GM23338 (cell line): ENCODE measurements at regions not wholly inside any gene's neighbourhood (a gene's known extent, or its start where the extent isn't known, plus 50 kb on each side); places are given as distances from the start of the nearest gene placed in this dataset.

Experiments used
- ATAC-seq: fragments of 200-7000 bp; cut with Tn5 transposase; 3 replicates; pipeline ENCODE4 v1.9.1; 2020
- DNase-seq: peaks from one replicate; pipeline ENCODE4 v3.0.0-alpha.2; 2015; ENCODE audit warnings: low spot score
- H2AFZ ChIP-seq: fragments of 200-600 bp; sonication (generic); 2 replicates; pipeline ENCODE4 v1.8.0; 2016; ENCODE audit warnings: antibody characterized with exemption, mild to moderate bottlenecking, moderate library complexity
- H3F3A ChIP-seq: fragments of 200-600 bp; sonication (generic); replicated peaks from 2 replicates; pipeline ENCODE4 v1.8.0; 2017; ENCODE audit warnings: antibody characterized with exemption, mixed run types, low read depth
- H3K27ac ChIP-seq: fragments of 200-600 bp; sonication (generic); 2 replicates; pipeline ENCODE4 v1.6.1; 2016; ENCODE audit warnings: low read depth
- H3K27me3 ChIP-seq: fragments of 200-600 bp; sonication (generic); 2 replicates; pipeline ENCODE4 v1.8.0; 2016; ENCODE audit warnings: mild to moderate bottlenecking, mixed run types, moderate library complexity; ENCODE audit not compliant: insufficient read depth
- H3K36me3 ChIP-seq: fragments of 200-600 bp; sonication (generic); 2 replicates; pipeline ENCODE4 v1.8.0; 2016; ENCODE audit warnings: mild to moderate bottlenecking; ENCODE audit not compliant: insufficient read depth
- H3K4me1 ChIP-seq: fragments of 200-600 bp; sonication (generic); 2 replicates; pipeline ENCODE4 v1.8.0; 2016; ENCODE audit warnings: mild to moderate bottlenecking, moderate library complexity; ENCODE audit not compliant: insufficient read depth
- H3K4me2 ChIP-seq: fragments of 200-600 bp; sonication (generic); 2 replicates; pipeline ENCODE4 v1.7.1; 2017; ENCODE audit warnings: mixed run types
- H3K4me3 ChIP-seq: fragments of 200-600 bp; sonication (generic); 2 replicates; pipeline ENCODE4 v1.6.1; 2016; ENCODE audit warnings: mixed run types
- H3K79me2 ChIP-seq: fragments of 200-600 bp; sonication (generic); replicated peaks from 2 replicates; pipeline ENCODE4 v1.8.0; 2017; ENCODE audit warnings: mild to moderate bottlenecking; ENCODE audit not compliant: insufficient read depth
- H3K9me2 ChIP-seq: fragments of 200-600 bp; sonication (generic); 2 replicates; pipeline ENCODE4 v1.8.0; 2017; ENCODE audit not compliant: insufficient read depth
- H4K20me1 ChIP-seq: fragments of 200-600 bp; sonication (generic); replicated peaks from 2 replicates; pipeline ENCODE4 v1.8.0; 2017; ENCODE audit warnings: mild to moderate bottlenecking; ENCODE audit not compliant: insufficient read depth
- H3K27ac Mint-ChIP-seq: 2 replicates; pipeline ENCODE4 v1.8.0; 2020; ENCODE audit warnings: inconsistent platforms, mild to moderate bottlenecking, moderate library complexity, mixed read lengths
- H3K27me3 Mint-ChIP-seq: 3 replicates; pipeline ENCODE4 v1.8.0; 2022; ENCODE audit warnings: low read depth, mild to moderate bottlenecking, moderate library complexity, mixed read lengths, inconsistent platforms; ENCODE audit not compliant: insufficient read depth, poor library complexity
- H3K36me3 Mint-ChIP-seq: 3 replicates; pipeline ENCODE4 v1.8.0; 2021; ENCODE audit warnings: low read depth, mild to moderate bottlenecking, inconsistent platforms, moderate library complexity, mixed read lengths
- H3K4me1 Mint-ChIP-seq: 3 replicates; pipeline ENCODE4 v1.8.0; 2020; ENCODE audit warnings: mild to moderate bottlenecking, inconsistent platforms, mixed read lengths
- H3K4me3 Mint-ChIP-seq: 3 replicates; pipeline ENCODE4 v1.8.0; 2021; ENCODE audit warnings: moderate library complexity, mild to moderate bottlenecking, inconsistent platforms, mixed read lengths
- H3K9me3 Mint-ChIP-seq: 3 replicates; pipeline ENCODE4 v1.8.0; 2020; ENCODE audit warnings: moderate library complexity, mild to moderate bottlenecking, inconsistent platforms, mixed read lengths
- ETS1 ChIP-seq: IDR thresholded peaks from 2 replicates; pipeline ENCODE4 v1.6.1; 2016; ENCODE audit warnings: antibody characterized with exemption
- EZH2 ChIP-seq: fragments of 200-600 bp; sonication (generic); IDR thresholded peaks from one replicate; pipeline ENCODE4 v1.8.0; 2017; ENCODE audit warnings: antibody characterized with exemption, mild to moderate bottlenecking, low read depth; ENCODE audit not compliant: unreplicated experiment
- EZH2phosphoT487 ChIP-seq: fragments of 200-600 bp; sonication (generic); IDR thresholded peaks from one replicate; pipeline ENCODE4 v1.8.1; 2018; ENCODE audit warnings: antibody characterized with exemption; ENCODE audit not compliant: unreplicated experiment
- JUNB ChIP-seq: IDR thresholded peaks from one replicate; pipeline ENCODE4 v1.6.1; 2016; ENCODE audit warnings: antibody characterized with exemption; ENCODE audit not compliant: unreplicated experiment
- NANOG ChIP-seq: IDR thresholded peaks from 2 replicates; pipeline ENCODE4 v1.6.1; 2016; ENCODE audit warnings: antibody characterized with exemption, borderline replicate concordance
- POLR2AphosphoS5 ChIP-seq: IDR thresholded peaks from 2 replicates; pipeline ENCODE4 v1.6.1; 2016; ENCODE audit warnings: antibody characterized with exemption, low read depth
- REST ChIP-seq: IDR thresholded peaks from one replicate; pipeline ENCODE4 v1.6.1; 2018; ENCODE audit warnings: antibody characterized with exemption; ENCODE audit not compliant: unreplicated experiment
- STAT1 ChIP-seq: IDR thresholded peaks from one replicate; pipeline ENCODE4 v1.6.1; 2016; ENCODE audit warnings: antibody characterized with exemption; ENCODE audit not compliant: unreplicated experiment
- ZNF114 ChIP-seq: fragments of 250-450 bp; sonication (Bioruptor Pico); IDR thresholded peaks from 2 replicates; pipeline ENCODE4 v1.5.0; 2020; ENCODE audit warnings: mild to moderate bottlenecking, moderate library complexity
- ZNF331 ChIP-seq: fragments of 250-450 bp; sonication (Bioruptor Pico); IDR thresholded peaks from 2 replicates; pipeline ENCODE4 v1.5.0; 2020; ENCODE audit warnings: low read depth, mild to moderate bottlenecking, moderate library complexity

- H3K4me2 ChIP-seq, result no peak overlapping the region
- no peak overlapping the region; the same call in 1 of the 2 replicates for H3K27ac Mint-ChIP-seq
Observed at GRCh38 chr18:51523671-51524070, 326.2 kb upstream of the MEX3C start.

GRCh38 chr18:51525453-51526225 lies 328.2 kb upstream of the MEX3C start:
- H3K4me2 ChIP-seq, result no peak overlapping the region
- no peak overlapping the region for H2AFZ ChIP-seq
- peaks cover 9% of the 10 kb centered on the region for H3K4me1 ChIP-seq
- no peaks in the 10 kb centered on the region for H3K36me3 ChIP-seq
- no peaks in the 10 kb centered on the region for H3F3A ChIP-seq
- ATAC-seq (no peak), DNase-seq (no peak)
- no peaks in the 10 kb centered on the region for H3K27me3 ChIP-seq
- Mint-ChIP-seq H3K27me3 (peaks cover 10% of the 10 kb centered on the region), H3K36me3 (no peaks in the 10 kb centered on the region), H3K4me3 (no peak overlapping the region), H3K9me3 (no peaks in the 10 kb centered on the region), H3K4me1 (peaks cover 16% of the 10 kb centered on the region), H3K27ac (no peak overlapping the region)
- H3K4me3 ChIP-seq, result no peak overlapping the region
- no peaks in the 10 kb centered on the region for H4K20me1 ChIP-seq
- H3K27ac ChIP-seq, result no peak overlapping the region
- peaks cover 10% of the 10 kb centered on the region; the same call in 1 of the 2 replicates for H3K9me2 ChIP-seq
- no peaks in the 10 kb centered on the region for H3K79me2 ChIP-seq
- no peak for TF ChIP-seq REST
- no peak for TF ChIP-seq JUNB
- no peak for TF ChIP-seq ZNF114 (CRISPR knock-in tag)
- no peak for TF ChIP-seq EZH2
- no peak for TF ChIP-seq STAT1
- no peak for TF ChIP-seq NANOG
- no peak for TF ChIP-seq POLR2AphosphoS5

More at GRCh38 chr18:51523671-51524070, 326.2 kb upstream of the MEX3C start:
- Histone ChIP-seq H4K20me1 (no peaks in the 10 kb centered on the region), H3F3A (no peaks in the 10 kb centered on the region), H3K79me2 (no peaks in the 10 kb centered on the region), H3K36me3 (no peaks in the 10 kb centered on the region), H3K27ac (no peak overlapping the region), H3K4me3 (no peak overlapping the region), H3K4me1 (peaks cover 16% of the 10 kb centered on the region), H3K27me3 (no peaks in the 10 kb centered on the region), H2AFZ (no peak overlapping the region; the same call in 1 of the 2 replicates), H3K9me2 (peaks cover 10% of the 10 kb centered on the region; the same call in 1 of the 2 replicates)
- H3K9me3 Mint-ChIP-seq, result no peaks in the 10 kb centered on the region
- no peaks in the 10 kb centered on the region for H3K36me3 Mint-ChIP-seq
- H3K4me3 Mint-ChIP-seq, result no peak overlapping the region
- ATAC-seq (no peak), DNase-seq (no peak)
- peaks cover 22% of the 10 kb centered on the region for H3K4me1 Mint-ChIP-seq
- TF ChIP-seq EZH2phosphoT487, result no peak
- no peak for TF ChIP-seq ZNF331 (CRISPR knock-in tag)
- no peak for TF ChIP-seq ZNF114 (CRISPR knock-in tag)
- TF ChIP-seq ETS1, result no peak
- H3K27me3 Mint-ChIP-seq, result peaks cover 10% of the 10 kb centered on the region
